PC-9 (cell line): ENCODE measurements at regions not wholly inside any gene's neighbourhood (a gene's known extent, or its start where the extent isn't known, plus 50 kb on each side); places are given as distances from the start of the nearest gene placed in this dataset.

Experiments
- BruUV-seq: library from RNA; stranded (reverse); fragments of 400-500 nt; replicated peaks from 2 replicates; lab custom pipeline; 2021; lab: Mats Ljungman, UMichigan
- CTCF ChIA-PET: fragments of 300-600 bp; sonication (Branson Sonifier 250); formaldehyde crosslinking; loops from one replicate; lab custom pipeline; 2022; ENCODE audit warnings: antibody characterized with exemption; lab: Charles Lee
- POLR2A ChIA-PET: fragments of 300-600 bp; sonication (Branson Sonifier 250); formaldehyde crosslinking; loops from one replicate; lab custom pipeline; 2022; ENCODE audit warnings: antibody characterized with exemption; ENCODE audit not compliant: unreplicated experiment; lab: Charles Lee
- DNase-seq, 2 experiments: peaks; one replicate each; pipeline versions ENCODE4 v3.0.0 to v3.0.0-alpha.2; 2015 to 2022; ENCODE audit warnings: mixed read lengths in 1 of 2
- H2AFZ ChIP-seq: fragments of 200-600 bp; sonication (generic); 2 replicates; pipeline ENCODE4 v1.8.1; 2017; ENCODE audit warnings: antibody characterized with exemption
- H3F3A ChIP-seq: fragments of 200-600 bp; sonication (generic); 2 replicates; pipeline ENCODE4 v1.8.1; 2017; ENCODE audit warnings: antibody characterized with exemption, mild to moderate bottlenecking, low read depth; ENCODE audit not compliant: insufficient read depth
- H3K27ac ChIP-seq: fragments of 200-600 bp; sonication (generic); 2 replicates; pipeline ENCODE4 v1.6.1; 2016; ENCODE audit warnings: mixed run types
- H3K27me3 ChIP-seq: fragments of 200-600 bp; sonication (generic); 2 replicates; pipeline ENCODE4 v1.6.1; 2016; ENCODE audit warnings: low read depth, mixed run types; ENCODE audit not compliant: insufficient read depth
- H3K36me3 ChIP-seq: fragments of 200-600 bp; sonication (generic); 2 replicates; pipeline ENCODE4 v1.6.1; 2016; ENCODE audit warnings: low read depth, mixed run types
- H3K4me1 ChIP-seq: fragments of 200-600 bp; sonication (generic); replicated peaks from 2 replicates; pipeline ENCODE4 v1.6.1; 2016; ENCODE audit warnings: mixed run types; ENCODE audit not compliant: insufficient read depth
- H3K4me2 ChIP-seq: fragments of 200-600 bp; sonication (generic); 2 replicates; pipeline ENCODE4 v1.6.1; 2017; ENCODE audit warnings: mixed run types
- H3K4me3 ChIP-seq: fragments of 200-600 bp; sonication (generic); 2 replicates; pipeline ENCODE4 v1.6.1; 2016; ENCODE audit warnings: mixed run types
- H3K79me2 ChIP-seq: fragments of 200-600 bp; sonication (generic); 2 replicates; pipeline ENCODE4 v1.6.1; 2017; ENCODE audit warnings: low read depth, mixed run types
- H3K9me2 ChIP-seq: fragments of 200-600 bp; sonication (generic); 2 replicates; pipeline ENCODE4 v1.8.1; 2017; ENCODE audit warnings: mild to moderate bottlenecking; ENCODE audit not compliant: insufficient read depth
- H3K9me3 ChIP-seq: fragments of 200-600 bp; sonication (generic); 2 replicates; pipeline ENCODE4 v1.8.1; 2016; ENCODE audit warnings: low read depth; ENCODE audit not compliant: insufficient read depth
- H4K20me1 ChIP-seq: fragments of 200-600 bp; sonication (generic); 2 replicates; pipeline ENCODE4 v1.8.1; 2017; ENCODE audit not compliant: insufficient read depth
- EZH2 ChIP-seq: fragments of 200-600 bp; sonication (generic); IDR thresholded peaks from 2 replicates; pipeline ENCODE4 v1.8.0; 2017; ENCODE audit warnings: antibody characterized with exemption, low read depth
- intact Hi-C: fragments of 100-400 bp; cut with micrococcal nuclease; formaldehyde crosslinking; loops from one replicate; pipeline ENCODE4 v1.10.0; 2022; ENCODE audit not compliant: unreplicated experiment
- TF ChIP-seq, protein P1 (sequence below): fragments of 200-600 bp; sonication (generic); conservative IDR thresholded peaks from 2 replicates; pipeline ENCODE4 v1.6.1; 2017; ENCODE audit warnings: mixed run types, antibody characterized with exemption, mild to moderate bottlenecking, moderate library complexity

- TF ChIP-seq EZH2, result no peak
- TF ChIP-seq, protein P1, sequence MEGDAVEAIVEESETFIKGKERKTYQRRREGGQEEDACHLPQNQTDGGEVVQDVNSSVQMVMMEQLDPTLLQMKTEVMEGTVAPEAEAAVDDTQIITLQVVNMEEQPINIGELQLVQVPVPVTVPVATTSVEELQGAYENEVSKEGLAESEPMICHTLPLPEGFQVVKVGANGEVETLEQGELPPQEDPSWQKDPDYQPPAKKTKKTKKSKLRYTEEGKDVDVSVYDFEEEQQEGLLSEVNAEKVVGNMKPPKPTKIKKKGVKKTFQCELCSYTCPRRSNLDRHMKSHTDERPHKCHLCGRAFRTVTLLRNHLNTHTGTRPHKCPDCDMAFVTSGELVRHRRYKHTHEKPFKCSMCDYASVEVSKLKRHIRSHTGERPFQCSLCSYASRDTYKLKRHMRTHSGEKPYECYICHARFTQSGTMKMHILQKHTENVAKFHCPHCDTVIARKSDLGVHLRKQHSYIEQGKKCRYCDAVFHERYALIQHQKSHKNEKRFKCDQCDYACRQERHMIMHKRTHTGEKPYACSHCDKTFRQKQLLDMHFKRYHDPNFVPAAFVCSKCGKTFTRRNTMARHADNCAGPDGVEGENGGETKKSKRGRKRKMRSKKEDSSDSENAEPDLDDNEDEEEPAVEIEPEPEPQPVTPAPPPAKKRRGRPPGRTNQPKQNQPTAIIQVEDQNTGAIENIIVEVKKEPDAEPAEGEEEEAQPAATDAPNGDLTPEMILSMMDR, result no peak
- Histone ChIP-seq H3K27ac (no peak overlapping the region), H3K4me1 (0 out of 2 replicates have a peak, but pooled peaks cover 6% of the 10 kb centered on the region), H3K36me3 (no peaks in the 10 kb centered on the region), H3F3A (no peaks in the 10 kb centered on the region), H3K9me2 (no peaks in the 10 kb centered on the region), H3K4me3 (no peak overlapping the region), H2AFZ (no peak overlapping the region), H3K79me2 (no peaks in the 10 kb centered on the region), H4K20me1 (no peaks in the 10 kb centered on the region), H3K27me3 (no peaks in the 10 kb centered on the region), H3K9me3 (no peaks in the 10 kb centered on the region), H3K4me2 (no peak overlapping the region)
- POLR2A ChIA-PET, result no interaction called here
- CTCF ChIA-PET, result no interaction called here
- no TSS peak for BruUV-seq
- no peak for DNase-seq
- intact Hi-C loops, result no loop called here
These were observed 619.4 kb downstream of the PYDC2 start for GRCh38 chr3:192080336-192080735.

GRCh38 chr3:192082730-192083660 lies 622.0 kb downstream of the PYDC2 start:
- Histone ChIP-seq H3F3A (no peaks in the 10 kb centered on the region), H3K9me2 (no peaks in the 10 kb centered on the region), H3K4me2 (peak overlapping the region; percentile 34), H3K27ac (no peak overlapping the region), H2AFZ (peak overlapping the region; percentile 75), H3K4me3 (no peak overlapping the region), H3K27me3 (no peaks in the 10 kb centered on the region), H3K9me3 (no peaks in the 10 kb centered on the region; the same call in 1 of the 2 replicates), H4K20me1 (no peaks in the 10 kb centered on the region), H3K36me3 (no peaks in the 10 kb centered on the region), H3K79me2 (no peaks in the 10 kb centered on the region), H3K4me1 (peaks cover 12% of the 10 kb centered on the region; the same call in 1 of the 2 replicates)
- no peak for DNase-seq
- ChIA-PET POLR2A (interaction anchor here (0.7 kb wide), 1 partner anchor 745 kb away, joined by 3 read pairs; no protein-coding TSS in a partner anchor), CTCF (no interaction called here)
- intact Hi-C loops, result no loop called here
- no peak for TF ChIP-seq EZH2
- TF ChIP-seq, protein P1, result no peak
- no TSS peak for BruUV-seq
